Neural cell (in vitro differentiated cells): ENCODE measurements at regions not wholly inside any gene's neighbourhood (a gene's known extent, or its start where the extent isn't known, plus 50 kb on each side); places are given as distances from the start of the nearest gene placed in this dataset.

Experiments
- H2AFZ ChIP-seq: fragments of 200-600, 300-800 bp; sonication (generic), shearing (Covaris generic); 2 replicates; pipeline ENCODE4 v1.6.0; 2014; ENCODE audit warnings: low read depth, mild to moderate bottlenecking, antibody characterized with exemption, low read length, moderate library complexity
- H3F3A ChIP-seq: fragments of 200-600 bp; shearing (Covaris generic); 2 replicates; pipeline ENCODE4 v1.6.1; 2016; ENCODE audit warnings: mild to moderate bottlenecking, moderate library complexity, mixed read lengths, antibody characterized with exemption, low read length; ENCODE audit not compliant: insufficient read depth, poor library complexity, severe bottlenecking
- H3K27ac ChIP-seq: fragments of 200-600, 300-800 bp; sonication (generic), shearing (Covaris generic); 2 replicates; pipeline ENCODE4 v1.5.1; 2014; ENCODE audit warnings: mild to moderate bottlenecking, low read length, moderate library complexity
- H3K27me3 ChIP-seq: fragments of 300-800, 200-600 bp; sonication (generic), shearing (Covaris generic); 2 replicates; pipeline ENCODE4 v1.6.0; 2014; ENCODE audit warnings: mild to moderate bottlenecking, low read depth, low read length, moderate library complexity; ENCODE audit not compliant: insufficient read depth
- H3K36me3 ChIP-seq: fragments of 300-800, 200-600 bp; sonication (generic), shearing (Covaris generic); 2 replicates; pipeline ENCODE4 v1.5.1; 2014; ENCODE audit warnings: mild to moderate bottlenecking, antibody characterized with exemption, low read length, moderate library complexity; ENCODE audit not compliant: insufficient read depth
- H3K4me2 ChIP-seq: fragments of 300-800, 200-600 bp; sonication (generic), shearing (Covaris generic); 2 replicates; pipeline ENCODE4 v1.6.0; 2014; ENCODE audit warnings: mild to moderate bottlenecking, low read length
- H3K4me3 ChIP-seq: fragments of 300-800, 200-600 bp; sonication (generic), shearing (Covaris generic); 2 replicates; pipeline ENCODE4 v1.5.1; 2014; ENCODE audit warnings: mild to moderate bottlenecking, low read length, moderate library complexity
- H3K79me2 ChIP-seq: fragments of 200-600 bp; shearing (Covaris generic); replicated peaks from 2 replicates; pipeline ENCODE4 v1.6.0; 2014; ENCODE audit warnings: mild to moderate bottlenecking, low read length, moderate library complexity; ENCODE audit not compliant: insufficient read depth
- H3K9ac ChIP-seq: fragments of 300-800, 200-600 bp; sonication (generic), shearing (Covaris generic); 2 replicates; pipeline ENCODE4 v1.6.1; 2016; ENCODE audit warnings: mild to moderate bottlenecking, low read length, mixed read lengths
- H3K9me2 ChIP-seq: fragments of 200-600 bp; shearing (Covaris generic); 2 replicates; pipeline ENCODE4 v1.6.1; 2016; ENCODE audit warnings: mild to moderate bottlenecking, low read length, mixed read lengths; ENCODE audit not compliant: insufficient read depth
- H3K9me3 ChIP-seq: fragments of 200-600, 300-800 bp; sonication (generic), shearing (Covaris generic); 2 replicates; pipeline ENCODE4 v1.6.1; 2016; ENCODE audit warnings: mild to moderate bottlenecking, mixed run types, low read length, moderate library complexity, mixed read lengths
- H4K20me1 ChIP-seq: fragments of 200-600 bp; shearing (Covaris generic); 2 replicates; pipeline ENCODE4 v1.6.1; 2016; ENCODE audit warnings: mild to moderate bottlenecking, mixed run types; ENCODE audit not compliant: insufficient read depth
- CTCF ChIP-seq: fragments of 450-650 bp; IDR thresholded peaks from 2 replicates; pipeline ENCODE4 v1.5.1; 2014; ENCODE audit warnings: antibody characterized with exemption, mild to moderate bottlenecking, moderate library complexity; ENCODE audit not compliant: poor library complexity, severe bottlenecking
- EP300 ChIP-seq: fragments of 450-650 bp; conservative IDR thresholded peaks from 2 replicates; pipeline ENCODE4 v1.6.1; 2014; ENCODE audit warnings: antibody characterized with exemption, mild to moderate bottlenecking, moderate library complexity; ENCODE audit not compliant: poor library complexity, severe bottlenecking
- EZH2 ChIP-seq: fragments of 200-600, 300-800 bp; shearing (Covaris generic), sonication (generic); IDR thresholded peaks from 2 replicates; pipeline ENCODE4 v1.6.1; 2014; ENCODE audit warnings: antibody characterized with exemption, low read length, borderline replicate concordance, mild to moderate bottlenecking; ENCODE audit not compliant: insufficient read depth, poor library complexity, severe bottlenecking
- MXI1 ChIP-seq: fragments of 450-650 bp; conservative IDR thresholded peaks from 2 replicates; pipeline ENCODE4 v1.6.1; 2014; ENCODE audit warnings: antibody characterized with exemption, mild to moderate bottlenecking; ENCODE audit not compliant: poor library complexity, severe bottlenecking
- POLR2AphosphoS5 ChIP-seq: IDR thresholded peaks from 2 replicates; pipeline ENCODE4 v1.6.1; 2012
- RAD21 ChIP-seq: fragments of 450-650 bp; conservative IDR thresholded peaks from 2 replicates; pipeline ENCODE4 v1.6.1; 2014; ENCODE audit warnings: antibody characterized with exemption, mild to moderate bottlenecking, moderate library complexity
- REST ChIP-seq: IDR thresholded peaks from 2 replicates; pipeline ENCODE4 v1.6.1; 2012; ENCODE audit warnings: borderline replicate concordance
- SMC3 ChIP-seq: fragments of 450-650 bp; conservative IDR thresholded peaks from 2 replicates; pipeline ENCODE4 v1.6.1; 2014; ENCODE audit warnings: antibody characterized with exemption, mild to moderate bottlenecking, moderate library complexity; ENCODE audit not compliant: poor library complexity
- TAF1 ChIP-seq: IDR thresholded peaks from 2 replicates; pipeline ENCODE4 v1.6.1; 2012; ENCODE audit warnings: low read depth

- Histone ChIP-seq H2AFZ (no peak overlapping the region), H3K79me2 (no peaks in the 10 kb centered on the region), H3K27me3 (no peaks in the 10 kb centered on the region), H3K36me3 (no peaks in the 10 kb centered on the region), H3K9me3 (no peaks in the 10 kb centered on the region), H4K20me1 (no peaks in the 10 kb centered on the region), H3K4me3 (no peak overlapping the region), H3K9me2 (no peaks in the 10 kb centered on the region), H3F3A (no peaks in the 10 kb centered on the region), H3K4me2 (no peak overlapping the region), H3K27ac (no peak overlapping the region), H3K9ac (no peak overlapping the region)
- TF ChIP-seq CTCF: no peak
- no peak for TF ChIP-seq SMC3
- no peak for TF ChIP-seq MXI1
- TF ChIP-seq RAD21: no peak
- no peak for TF ChIP-seq EZH2
- no peak for TF ChIP-seq EP300
- no peak for TF ChIP-seq POLR2AphosphoS5
- TF ChIP-seq REST: no peak
- no peak for TF ChIP-seq TAF1
Observed at GRCh38 chr10:28879246-28879645, 201.9 kb downstream of the BAMBI start.

- no peak for TF ChIP-seq REST
- TF ChIP-seq TAF1: no peak
- TF ChIP-seq CTCF: no peak
- TF ChIP-seq RAD21: no peak
- TF ChIP-seq EZH2: no peak
- TF ChIP-seq SMC3: no peak
- no peak for TF ChIP-seq MXI1
- TF ChIP-seq POLR2AphosphoS5: no peak
- TF ChIP-seq EP300: no peak
Observed at GRCh38 chr10:28879875-28880682, 202.8 kb downstream of the BAMBI start.

More at GRCh38 chr10:28879875-28880682, 202.8 kb downstream of the BAMBI start:
- H3K9me2 ChIP-seq: no peaks in the 10 kb centered on the region
- H3F3A ChIP-seq: no peaks in the 10 kb centered on the region
- no peaks in the 10 kb centered on the region for H3K9me3 ChIP-seq
- H3K4me2 ChIP-seq: no peak overlapping the region
- no peaks in the 10 kb centered on the region for H3K27me3 ChIP-seq
- H3K4me3 ChIP-seq: no peak overlapping the region
- H3K36me3 ChIP-seq: no peaks in the 10 kb centered on the region
- H3K79me2 ChIP-seq: no peaks in the 10 kb centered on the region
- H3K27ac ChIP-seq: no peak overlapping the region
- no peak overlapping the region for H2AFZ ChIP-seq
- H3K9ac ChIP-seq: no peak overlapping the region
- no peaks in the 10 kb centered on the region for H4K20me1 ChIP-seq
